ENCODE measurements at regions not wholly inside any gene's neighbourhood (a gene's known extent, or its start where the extent isn't known, plus 50 kb on each side); places are given as distances from the start of the nearest gene placed in this dataset.

- Histone ChIP-seq H3K79me2 (ENCODE audit: low read depth) (no peaks in the 10 kb centered on the region), H3K9ac (no peak overlapping the region), H3K4me1 (peaks cover 20% of the 10 kb centered on the region), H3K36me3 (no peaks in the 10 kb centered on the region), H3K27ac (no peak overlapping the region), H3K4me2 (no peak overlapping the region), H3K4me3 (no peak overlapping the region), H4K20me1 (ENCODE audit: low read depth) (no peaks in the 10 kb centered on the region), H2AFZ (replicated peaks) (no peak overlapping the region), H3F3A (ENCODE audit: low read depth) (no peaks in the 10 kb centered on the region), H3K9me3 (ENCODE audit: low read depth) (no peaks in the 10 kb centered on the region), H3K27me3 (no peaks in the 10 kb centered on the region)
- H3K9me3 Mint-ChIP-seq: peaks cover 8% of the 10 kb centered on the region
- H3K4me1 Mint-ChIP-seq: peaks cover 45% of the 10 kb centered on the region
- H3K36me3 Mint-ChIP-seq: no peaks in the 10 kb centered on the region
- H3K27ac Mint-ChIP-seq: peak overlapping the region; percentile 36
- no peak for DNase-seq (ENCODE audit: low spot score)
- peaks cover 13% of the 10 kb centered on the region for H3K27me3 Mint-ChIP-seq (ENCODE audit: insufficient read depth, low read depth)
- TF ChIP-seq EZH2phosphoT487 (IDR thresholded peaks at IDR 0.05) (no peak), EZH2 (IDR thresholded peaks at IDR 0.05) (no peak), CTCF (IDR thresholded peaks at IDR 0.05) (no peak)
- no peak overlapping the region for H3K4me3 Mint-ChIP-seq
Measured at GRCh38 chr2:8310557-8311455, 371.1 kb upstream of the ID2 start.

DNA sequence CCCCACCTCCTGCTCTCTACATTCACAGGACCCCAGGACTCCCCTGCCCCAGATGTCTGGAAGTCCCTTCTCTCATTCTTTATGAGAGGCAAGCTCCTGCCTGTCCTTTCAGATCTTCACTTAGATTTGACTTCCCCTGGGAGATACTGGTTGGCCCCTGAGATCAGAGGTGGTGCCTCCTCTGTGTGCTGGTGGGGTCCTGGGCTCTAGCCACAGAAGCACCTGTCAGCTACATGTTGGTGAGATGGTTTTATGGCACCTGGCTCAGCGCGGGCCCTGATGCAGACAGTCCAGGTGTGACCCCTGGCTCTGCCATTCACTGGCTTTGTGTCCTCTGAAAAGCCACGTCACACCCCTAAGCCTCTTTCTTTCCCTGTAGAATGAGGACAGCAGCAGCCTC lies 369.6 kb upstream of the ID2 start:
- peaks cover 9% of the 10 kb centered on the region for H3K9me3 Mint-ChIP-seq
- no peak overlapping the region for H3K9ac ChIP-seq
- no peaks in the 10 kb centered on the region for H3K27me3 ChIP-seq
- H3K36me3 Mint-ChIP-seq: no peaks in the 10 kb centered on the region
- no peaks in the 10 kb centered on the region for H4K20me1 ChIP-seq (ENCODE audit: low read depth)
- no peaks in the 10 kb centered on the region for H3K79me2 ChIP-seq (ENCODE audit: low read depth)
- H3K4me1 ChIP-seq: peaks cover 20% of the 10 kb centered on the region
- H3K4me3 ChIP-seq: no peak overlapping the region
- peak overlapping the region; percentile 67 for H3K27ac Mint-ChIP-seq
- no peaks in the 10 kb centered on the region for H3K36me3 ChIP-seq
- TF ChIP-seq EZH2phosphoT487 (IDR thresholded peaks at IDR 0.05): no peak
- TF ChIP-seq EZH2 (IDR thresholded peaks at IDR 0.05): no peak
- TF ChIP-seq CTCF (IDR thresholded peaks at IDR 0.05): no peak
- DNase-seq (ENCODE audit: low spot score): peak; percentile 19
- H3K4me2 ChIP-seq: peak overlapping the region; percentile 29
- H3K27me3 Mint-ChIP-seq (ENCODE audit: insufficient read depth, low read depth): peaks cover 17% of the 10 kb centered on the region
- no peaks in the 10 kb centered on the region for H3K9me3 ChIP-seq (ENCODE audit: low read depth)
- H3F3A ChIP-seq (ENCODE audit: low read depth): no peaks in the 10 kb centered on the region
- H2AFZ ChIP-seq (replicated peaks): no peak overlapping the region
- no peak overlapping the region for H3K27ac ChIP-seq
- H3K4me3 Mint-ChIP-seq: no peak overlapping the region
- peaks cover 40% of the 10 kb centered on the region for H3K4me1 Mint-ChIP-seq

- Histone ChIP-seq H3K4me2 (peak overlapping the region; percentile 56), H3K27me3 (no peaks in the 10 kb centered on the region)
Measured at GRCh38 chr2:8312861-8313830, 368.7 kb upstream of the ID2 start.

More at GRCh38 chr2:8312861-8313830, 368.7 kb upstream of the ID2 start:
- no peak overlapping the region for H3K4me3 Mint-ChIP-seq
- no peaks in the 10 kb centered on the region for H3K9me3 ChIP-seq (ENCODE audit: low read depth)
- H3K4me3 ChIP-seq: no peak overlapping the region
- peak overlapping the region; percentile 76 for H3K27ac Mint-ChIP-seq
- TF ChIP-seq EZH2 (IDR thresholded peaks at IDR 0.05) (no peak), EZH2phosphoT487 (IDR thresholded peaks at IDR 0.05) (no peak), CTCF (IDR thresholded peaks at IDR 0.05) (no peak)
- H3K9me3 Mint-ChIP-seq: peaks cover 9% of the 10 kb centered on the region
- no peaks in the 10 kb centered on the region for H3K36me3 ChIP-seq
- H3K27me3 Mint-ChIP-seq (ENCODE audit: insufficient read depth, low read depth): peaks cover 18% of the 10 kb centered on the region
- no peaks in the 10 kb centered on the region for H4K20me1 ChIP-seq (ENCODE audit: low read depth)
- H3K4me1 Mint-ChIP-seq: peaks cover 38% of the 10 kb centered on the region
- peak; percentile 39 for DNase-seq (ENCODE audit: low spot score)
- H3K4me1 ChIP-seq: peaks cover 20% of the 10 kb centered on the region
- H2AFZ ChIP-seq (replicated peaks): no peak overlapping the region
- no peaks in the 10 kb centered on the region for H3K36me3 Mint-ChIP-seq
- H3K79me2 ChIP-seq (ENCODE audit: low read depth): no peaks in the 10 kb centered on the region
- H3F3A ChIP-seq (ENCODE audit: low read depth): no peaks in the 10 kb centered on the region
- no peak overlapping the region for H3K27ac ChIP-seq
- no peak overlapping the region for H3K9ac ChIP-seq
